ENCODE measurements at regions not wholly inside any gene's neighbourhood (a gene's known extent, or its start where the extent isn't known, plus 50 kb on each side); places are given as distances from the start of the nearest gene placed in this dataset.
"Not testable (repeated sequence)": the region's sequence is repeated elsewhere in the genome, so short reads cannot be mapped to it uniquely, and the experiment has no call there.

DNA sequence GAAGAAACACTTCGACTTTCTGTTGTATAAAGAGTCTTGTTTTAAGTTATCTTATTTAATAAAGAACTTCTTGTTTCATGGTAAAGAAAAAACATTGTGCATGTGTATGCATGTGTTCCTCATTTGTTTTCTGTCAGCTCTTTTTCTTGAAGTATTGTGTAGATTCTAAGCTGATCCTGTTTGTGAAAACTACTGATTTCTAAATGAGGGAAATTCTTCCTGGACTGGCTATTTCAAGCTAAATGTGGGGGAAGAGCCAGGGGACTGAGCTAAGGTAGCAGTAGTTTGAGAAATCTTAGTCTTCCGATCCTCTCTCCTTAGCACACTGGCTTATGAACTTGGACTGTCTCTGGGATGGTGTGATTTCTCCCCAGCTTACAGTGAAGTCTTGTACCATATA lies 56.4 kb upstream of the RBMS1 start:
- no peak for DNase-seq (ENCODE audit: low spot score)

DNA sequence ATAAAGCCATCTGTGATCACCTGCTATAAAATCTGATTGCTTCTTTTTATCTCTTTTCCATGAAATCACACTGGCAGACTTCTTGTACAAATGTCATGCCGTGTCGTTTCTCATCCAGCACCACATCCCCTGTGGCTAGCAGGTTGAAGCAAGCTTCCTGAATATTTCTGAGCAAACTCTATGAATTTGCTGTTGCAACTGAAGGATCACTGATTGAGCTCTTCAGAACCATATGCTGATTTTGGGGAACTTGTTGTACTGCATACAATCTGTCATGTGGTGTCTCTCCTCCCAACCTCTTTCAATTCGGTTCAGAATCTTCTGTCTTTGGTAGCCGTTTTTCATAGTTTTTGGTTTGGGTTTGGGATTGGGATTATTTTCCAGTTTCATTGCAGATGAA lies 57.7 kb upstream of the RBMS1 start:
- DNase-seq (ENCODE audit: low spot score): no peak

DNA sequence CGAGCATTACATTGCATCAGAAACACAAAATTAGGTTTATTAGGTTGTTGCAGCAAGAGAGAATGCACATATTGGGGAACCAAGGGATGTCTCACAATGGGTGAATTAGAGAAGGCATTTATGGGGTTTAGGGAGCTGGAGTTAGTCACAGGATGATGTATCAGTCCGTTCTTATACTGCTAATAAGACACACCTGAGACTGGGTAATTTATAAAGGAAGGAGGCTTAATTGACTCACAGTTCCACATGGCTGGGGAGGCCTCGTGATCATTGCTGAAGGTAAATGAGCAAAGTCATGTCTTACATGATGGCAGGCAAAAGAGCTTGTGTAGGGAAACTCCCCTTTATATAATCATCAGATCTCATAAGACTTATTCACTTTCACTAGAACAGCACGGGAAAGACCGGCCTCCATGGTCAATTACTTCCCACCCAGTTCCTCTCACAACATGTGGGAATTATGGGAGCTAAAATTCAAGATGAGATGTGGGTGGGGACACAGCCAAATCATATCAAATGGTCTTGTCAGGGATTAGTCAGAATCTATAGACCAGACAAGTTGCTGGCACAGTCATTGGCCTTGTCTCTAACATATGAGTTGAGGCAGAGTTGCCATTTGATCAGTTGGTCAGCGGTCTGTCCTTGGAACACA lies 61.9 kb upstream of the RBMS1 start:
- DNase-seq (ENCODE audit: low spot score): no peak

DNA sequence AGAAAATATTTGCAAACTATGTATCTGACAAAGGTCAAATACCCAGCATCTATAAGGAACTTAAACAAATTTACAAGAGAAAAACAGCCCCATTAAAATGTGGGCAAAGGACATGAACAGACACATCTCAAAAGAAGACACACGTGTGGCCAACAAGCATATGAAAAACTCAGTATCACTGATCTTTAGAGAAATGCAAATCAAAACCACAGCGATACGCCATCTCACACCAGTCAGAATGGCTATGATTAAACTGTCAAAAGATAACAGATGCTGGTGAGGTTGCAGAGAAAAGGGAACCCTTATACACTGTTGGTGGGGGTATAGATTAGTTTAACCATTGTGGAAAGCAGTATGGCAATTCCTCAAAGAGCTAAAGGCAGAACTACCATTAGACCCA lies 64.3 kb upstream of the RBMS1 start:
- no peak for DNase-seq (ENCODE audit: low spot score)

DNA sequence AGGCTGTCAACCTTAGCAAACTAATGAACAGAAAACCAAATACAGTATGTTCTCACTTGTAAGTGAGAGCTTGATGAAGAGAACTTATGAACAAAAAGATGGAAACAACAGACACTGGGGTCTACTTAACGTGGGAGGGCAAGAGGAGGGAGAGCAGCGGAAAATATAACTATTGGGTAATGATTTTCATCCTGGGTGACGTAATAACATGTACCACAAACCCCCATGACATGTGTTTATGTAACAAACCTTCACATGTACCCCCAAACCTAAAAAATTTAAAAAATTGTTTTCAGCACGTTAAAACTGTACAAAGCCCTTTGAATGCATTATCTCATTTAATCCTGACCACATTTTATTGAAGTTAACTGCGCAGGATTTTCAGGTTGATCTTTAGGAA lies 64.9 kb upstream of the RBMS1 start:
- no peak for DNase-seq (ENCODE audit: low spot score)

DNA sequence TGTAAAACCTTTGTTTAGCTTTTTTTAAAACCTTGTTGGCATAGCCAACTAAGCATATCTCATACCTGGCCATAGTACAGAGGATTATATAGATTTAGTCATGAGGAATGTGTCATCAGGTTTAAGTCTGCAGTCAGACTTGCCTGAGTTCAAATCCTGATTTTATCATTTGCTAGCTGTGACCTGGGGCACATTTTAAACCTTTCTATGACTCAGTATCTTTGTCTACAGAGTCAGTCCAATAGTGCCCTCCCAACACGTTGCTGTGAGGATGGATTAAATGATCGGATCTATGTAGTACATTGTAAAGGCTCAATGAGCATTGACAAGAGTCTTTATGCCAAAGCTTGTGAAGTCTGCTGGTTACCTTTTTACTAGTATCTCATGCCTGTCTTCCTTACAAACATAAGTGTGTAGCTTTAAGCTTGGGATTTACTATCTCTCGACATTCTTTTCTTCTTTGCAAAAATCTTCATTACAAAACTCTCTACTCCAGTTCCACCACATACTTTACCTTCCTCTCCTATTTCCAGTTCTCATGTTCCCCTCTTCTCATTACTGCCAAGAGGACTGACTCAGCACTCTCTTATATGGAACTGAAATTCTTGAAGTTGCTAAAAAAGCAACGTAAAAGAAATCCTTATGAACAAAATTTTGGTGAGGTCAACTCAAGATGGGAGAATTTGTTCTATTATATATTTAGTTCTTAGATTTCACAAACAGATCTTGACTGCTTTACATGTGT lies 68.1 kb upstream of the RBMS1 start:
- DNase-seq (ENCODE audit: low spot score): no peak

DNA sequence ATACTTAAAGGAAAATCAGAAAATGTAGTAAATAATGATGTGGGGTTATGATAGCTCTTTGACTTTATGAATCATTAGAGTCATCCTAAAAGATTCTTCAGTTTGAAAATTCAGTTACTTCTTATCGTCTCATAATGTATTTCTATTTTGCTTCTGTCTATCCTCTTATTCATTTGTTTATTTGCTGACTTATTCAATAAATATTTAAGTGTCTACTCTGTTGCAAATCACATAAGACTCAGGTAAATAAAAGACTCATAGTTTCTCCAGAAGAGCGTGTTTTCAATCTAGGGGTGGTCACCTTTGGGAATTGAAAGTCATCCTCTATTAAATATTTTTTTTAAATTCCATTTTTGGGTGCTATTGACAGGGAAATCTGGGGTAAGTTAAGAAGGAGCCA lies 69.1 kb upstream of the RBMS1 start:
- DNase-seq (ENCODE audit: low spot score): no peak

DNA sequence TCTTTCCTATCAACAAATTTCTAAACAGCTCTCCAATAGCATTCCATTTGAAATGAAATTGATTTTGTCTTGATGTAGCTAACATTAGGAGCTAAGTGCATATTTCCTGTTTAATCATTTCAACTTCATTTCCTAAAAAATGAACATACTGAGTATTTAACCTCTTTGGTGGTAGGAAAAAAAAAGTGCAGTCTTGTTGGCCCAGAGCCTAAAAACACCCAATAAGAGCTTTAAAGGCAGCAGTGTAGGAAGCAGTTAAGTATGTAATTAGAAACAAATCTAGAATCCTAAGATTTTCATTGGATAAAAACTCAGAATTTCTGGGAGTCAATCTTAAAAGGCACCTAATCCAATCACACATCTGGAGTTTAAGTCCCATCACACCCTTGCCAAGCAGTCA lies 71.0 kb upstream of the RBMS1 start:
- DNase-seq (ENCODE audit: low spot score): no peak

DNA sequence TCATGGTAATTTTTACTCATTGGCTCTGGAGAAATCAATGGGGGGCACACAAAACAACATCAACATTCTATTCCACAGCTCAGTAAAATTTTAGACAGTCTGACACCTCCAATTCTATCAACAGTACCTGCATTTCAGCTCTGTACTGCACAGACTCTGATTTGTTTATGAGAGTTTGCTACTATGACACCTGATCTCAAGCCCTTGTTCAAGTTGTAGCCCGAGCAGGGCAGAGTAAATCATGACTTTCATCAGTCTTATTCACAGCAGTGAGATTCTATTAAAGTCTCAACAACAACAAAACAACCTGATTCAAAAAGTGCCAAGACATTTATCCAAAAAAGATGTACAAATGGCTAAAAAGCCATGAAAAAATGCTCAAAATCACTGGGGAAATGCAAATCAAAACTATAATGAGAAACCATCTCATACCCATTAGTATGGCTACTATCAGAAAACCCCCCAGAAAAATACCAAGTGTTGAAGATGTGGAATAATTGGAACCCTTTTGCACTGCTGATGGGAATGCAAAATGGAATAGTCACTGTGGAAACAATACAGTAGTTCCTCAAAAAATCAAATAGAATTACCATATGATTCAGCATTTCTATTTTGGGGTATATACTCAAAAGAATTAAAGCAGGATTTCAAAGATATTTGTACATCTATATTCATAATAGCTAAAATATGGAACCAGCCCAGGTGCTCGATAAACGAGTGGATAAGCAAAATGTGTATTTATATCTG lies 71.7 kb upstream of the RBMS1 start:
- DNase-seq (ENCODE audit: low spot score): no peak

DNA sequence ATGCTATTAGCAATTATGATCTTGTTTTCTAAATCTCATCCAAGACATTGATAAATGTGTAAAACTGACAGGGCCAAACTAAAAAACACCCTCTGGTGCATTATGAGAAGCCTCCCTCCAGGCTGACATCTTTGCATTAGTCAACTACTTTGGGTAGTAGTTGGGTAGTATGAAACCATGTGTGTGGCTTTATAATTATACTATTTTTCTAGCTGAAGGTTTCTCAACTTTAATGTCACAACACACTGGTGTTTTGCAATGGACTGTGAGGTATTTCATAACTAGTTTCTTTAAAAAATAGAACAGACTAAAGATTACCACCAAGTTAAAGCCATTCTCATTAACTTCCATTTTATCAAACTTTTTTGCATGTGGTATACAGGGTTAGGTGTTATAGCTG lies 73.1 kb upstream of the RBMS1 start:
- DNase-seq (ENCODE audit: low spot score): no peak

DNA sequence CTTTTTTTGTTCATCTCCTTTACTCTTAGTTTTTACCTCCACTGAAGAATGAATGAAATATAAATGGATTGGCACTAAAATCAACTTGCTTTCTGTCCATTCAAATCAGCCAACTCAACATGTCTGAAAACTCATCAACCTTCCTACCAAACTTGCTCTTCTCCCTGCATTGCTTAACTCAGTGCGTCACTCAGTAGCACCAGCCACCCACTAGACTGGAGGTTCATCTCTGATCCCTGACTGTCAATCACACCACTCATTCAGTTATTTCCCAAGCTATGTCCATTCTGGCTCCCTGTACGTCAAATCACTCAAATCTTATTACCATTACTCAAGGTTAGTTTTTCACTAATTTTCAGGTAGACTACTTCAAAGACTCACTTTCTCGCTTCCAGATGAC lies 75.2 kb upstream of the RBMS1 start:
- DNase-seq (ENCODE audit: low spot score): no peak

DNA sequence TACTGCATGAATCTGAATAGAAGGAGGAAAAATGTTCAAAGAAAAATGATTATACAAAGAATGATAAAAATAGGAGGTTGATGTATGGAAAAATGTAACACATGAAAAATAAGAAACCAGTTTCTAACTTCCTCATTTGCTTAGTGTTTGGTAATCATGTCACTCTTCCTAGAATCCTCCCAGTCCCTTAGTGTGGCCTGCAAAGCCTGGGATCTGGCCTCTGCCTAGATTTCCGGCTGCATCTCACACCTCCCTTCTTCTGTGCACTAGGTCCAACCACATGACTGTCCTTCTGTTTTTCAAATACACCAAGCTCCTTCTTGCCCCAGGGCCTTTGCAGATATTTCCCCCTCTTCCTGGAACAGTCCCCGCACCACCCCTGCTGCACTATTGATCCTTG lies 76.8 kb upstream of the RBMS1 start:
- DNase-seq (ENCODE audit: low spot score): no peak

DNA sequence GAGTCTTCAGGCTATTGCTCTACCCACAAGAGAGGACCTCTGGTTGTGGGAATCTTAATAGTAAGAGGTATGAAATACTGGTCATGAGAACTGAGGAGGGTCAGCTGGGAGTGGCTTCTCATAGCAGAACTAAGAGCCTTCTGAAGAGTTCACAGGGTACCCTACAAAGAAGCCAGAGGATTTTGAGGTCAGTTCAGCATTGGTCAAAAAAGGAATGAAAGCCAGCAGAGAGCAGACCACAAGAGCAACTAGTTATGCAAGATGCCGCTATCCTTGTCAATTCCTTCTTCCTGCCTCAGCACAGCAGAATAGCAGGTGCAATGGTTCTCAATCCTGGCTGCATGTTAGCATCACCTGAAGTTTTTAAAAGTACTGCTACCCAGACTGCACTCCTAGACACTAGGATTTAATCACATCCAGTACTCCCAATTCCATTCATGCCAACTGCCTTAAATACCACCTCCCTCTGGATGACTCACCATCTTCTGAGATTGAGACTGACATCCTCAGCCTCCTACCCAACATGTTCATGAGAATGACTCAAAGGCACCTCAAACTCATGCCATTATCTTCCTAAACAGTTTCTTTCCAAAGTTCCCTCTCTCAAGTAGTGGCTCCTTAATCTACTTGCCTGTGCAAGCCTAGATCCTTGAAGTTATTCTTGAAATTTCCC lies 81.0 kb upstream of the RBMS1 start:
- DNase-seq (ENCODE audit: low spot score): no peak

DNA sequence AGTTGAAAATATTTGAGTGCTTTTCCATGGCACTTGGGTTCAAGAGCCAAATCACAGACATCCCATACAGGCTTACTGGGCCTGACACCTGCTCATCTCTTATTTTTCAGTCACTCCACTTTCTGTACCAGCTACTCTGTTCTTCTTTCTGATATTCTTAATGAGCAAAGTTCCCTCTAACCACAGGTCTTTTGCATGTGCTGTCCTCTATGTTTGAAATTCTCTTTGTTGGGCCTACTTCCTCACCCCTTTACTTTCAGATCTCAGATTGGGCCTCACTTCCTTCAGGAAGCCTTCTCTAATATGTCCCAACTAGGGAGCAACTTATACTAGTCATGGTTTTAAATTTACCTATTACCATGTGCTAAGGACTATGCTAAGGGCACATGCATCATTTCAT lies 81.8 kb upstream of the RBMS1 start:
- no peak for DNase-seq (ENCODE audit: low spot score)

DNA sequence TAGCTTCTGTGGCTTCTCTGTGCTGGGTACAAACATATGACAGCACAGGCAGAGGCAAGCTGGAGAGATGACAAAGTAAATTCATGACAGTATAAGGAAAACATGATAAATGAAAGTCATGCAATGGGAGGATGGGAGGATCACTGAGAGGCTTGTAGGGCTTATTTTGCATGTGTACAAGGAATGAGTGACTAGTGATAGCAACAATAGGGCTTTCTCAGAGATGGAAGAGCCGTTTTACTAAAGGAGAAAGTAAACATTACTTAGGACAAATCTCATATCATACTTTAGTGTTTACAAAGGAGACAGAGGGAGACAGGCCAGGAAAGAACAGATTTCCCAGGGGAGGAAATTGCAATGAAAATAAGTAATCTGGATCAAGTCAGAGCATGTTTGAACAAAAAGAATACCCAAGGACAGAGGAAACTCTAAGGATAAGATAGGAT lies 82.5 kb upstream of the RBMS1 start:
- no peak for DNase-seq (ENCODE audit: low spot score)

DNA sequence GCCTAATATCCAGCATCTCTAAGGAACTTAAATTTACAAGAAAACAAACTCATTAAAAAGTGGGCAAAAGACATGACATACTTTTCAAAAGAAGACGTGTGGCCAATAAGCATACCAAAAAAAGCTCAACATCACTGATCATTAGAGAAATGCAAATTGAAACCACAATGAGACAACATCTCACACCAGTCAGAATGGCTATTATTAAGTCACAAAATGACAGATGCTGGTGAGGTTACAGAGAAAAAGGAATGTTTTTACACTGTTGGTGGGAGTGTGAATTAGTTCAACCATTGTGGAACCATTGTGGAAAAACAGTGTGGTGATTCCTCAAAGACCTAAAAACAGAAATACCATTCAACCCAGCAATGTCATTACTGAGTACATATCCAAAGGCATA lies 83.5 kb upstream of the RBMS1 start:
- not testable (repeated sequence) for DNase-seq (ENCODE audit: low spot score)

DNA sequence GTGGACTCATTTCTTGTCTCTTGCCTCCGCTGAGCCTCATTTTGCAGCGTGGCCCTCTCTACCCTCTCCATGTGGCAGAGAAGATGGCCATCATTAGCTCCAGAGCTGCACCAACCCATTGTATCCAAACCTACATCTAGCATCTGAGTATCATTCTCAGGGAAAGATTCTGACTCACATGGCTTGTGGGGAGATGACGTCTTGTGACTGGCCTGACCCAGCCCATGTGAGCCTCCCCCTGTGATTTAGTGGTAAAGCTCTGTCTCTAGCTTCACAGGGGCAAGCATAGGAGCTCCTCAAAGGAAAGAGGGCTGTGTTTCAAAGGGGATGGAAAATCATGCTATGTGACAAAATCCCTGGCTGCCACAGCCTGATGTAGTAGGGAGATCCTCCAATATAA lies 87.4 kb upstream of the RBMS1 start:
- no peak for DNase-seq (ENCODE audit: low spot score)

DNA sequence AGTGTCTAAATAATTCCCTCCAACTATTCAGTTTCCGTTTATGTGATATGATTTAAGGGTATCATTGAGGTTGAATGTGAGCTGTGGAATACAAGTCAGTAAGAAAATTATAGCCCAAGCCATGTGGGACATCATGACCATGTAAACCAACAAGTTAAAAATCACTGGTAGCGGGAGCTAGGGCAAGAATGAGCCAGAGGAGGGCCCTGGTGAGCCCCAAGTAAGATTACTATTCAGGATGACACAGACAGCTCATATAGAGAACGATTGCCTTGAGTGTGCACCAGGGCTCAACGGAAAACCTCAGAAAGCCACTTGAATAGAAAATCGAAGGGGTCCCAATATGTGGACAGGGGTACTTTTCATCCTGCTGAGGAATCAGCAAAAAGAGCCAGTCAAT lies 87.8 kb upstream of the RBMS1 start:
- no peak for DNase-seq (ENCODE audit: low spot score)

DNA sequence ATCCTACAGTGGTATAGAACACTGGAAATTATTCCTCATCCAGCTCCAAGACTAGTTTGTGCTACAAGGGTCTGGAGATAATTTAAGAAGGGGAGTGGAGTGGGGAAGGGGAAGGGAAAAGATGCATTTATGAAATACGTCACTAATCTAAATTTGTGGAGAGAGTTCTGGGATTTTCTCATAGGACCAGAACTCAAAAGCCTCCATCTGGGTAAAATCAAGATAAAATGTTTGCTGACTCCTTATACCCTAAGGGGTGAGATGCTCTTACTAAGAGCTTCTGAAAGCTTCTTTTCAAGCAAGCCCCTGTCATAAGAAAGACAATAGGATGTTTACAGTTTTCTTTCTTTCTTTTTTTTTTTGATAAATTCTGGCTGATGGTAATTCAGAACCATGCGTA lies 88.5 kb upstream of the RBMS1 start:
- DNase-seq (ENCODE audit: low spot score): no peak

DNA sequence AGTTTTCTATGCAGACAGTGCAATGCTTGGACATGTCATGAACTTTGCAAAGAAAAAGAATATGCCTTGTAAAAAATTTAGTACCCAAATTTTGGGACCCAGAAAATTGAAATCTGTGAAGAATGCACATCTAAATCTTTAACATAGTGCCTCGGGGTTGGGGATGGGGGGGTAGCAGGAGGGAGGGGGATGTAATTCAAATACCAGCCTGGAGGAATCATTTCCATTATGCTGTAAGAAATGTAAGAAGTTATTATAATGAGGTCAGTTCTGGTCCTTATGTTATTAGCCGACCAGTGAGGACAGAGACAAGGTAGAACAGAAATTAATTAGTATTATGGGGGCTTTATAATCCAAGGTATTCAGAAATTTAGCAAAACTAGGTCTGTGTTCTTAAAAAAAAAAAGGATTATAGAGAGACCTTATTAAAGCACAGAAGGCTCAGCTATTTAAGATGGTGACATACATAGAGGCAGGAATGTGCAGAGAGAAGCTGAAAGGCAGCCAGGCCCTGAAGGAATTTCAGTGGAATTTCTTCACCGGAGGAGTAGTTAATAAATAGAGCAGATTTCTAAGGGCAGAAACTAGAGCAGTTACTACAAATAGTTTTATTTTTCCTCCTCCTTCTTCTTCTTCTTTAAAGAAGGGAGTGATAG lies 89.0 kb upstream of the RBMS1 start:
- DNase-seq (ENCODE audit: low spot score): no peak

DNA sequence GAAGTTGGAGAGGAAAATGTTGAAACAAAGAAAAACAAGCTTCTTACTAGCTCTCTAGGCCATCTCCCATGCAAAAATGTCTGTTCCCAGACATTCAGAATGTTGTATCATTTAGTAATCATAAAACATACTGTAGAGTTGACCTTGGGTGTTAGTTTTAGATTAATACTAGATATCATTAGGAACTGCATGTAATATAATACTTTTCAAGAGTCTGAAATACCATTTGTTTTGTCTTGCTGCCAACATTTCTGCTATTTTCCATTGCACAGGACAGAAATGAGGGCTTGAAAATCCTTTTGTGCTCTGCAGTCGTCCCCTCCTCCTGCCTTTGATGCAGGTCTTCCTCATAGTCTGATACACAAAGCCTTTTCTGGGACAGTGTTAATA lies 89.5 kb upstream of the RBMS1 start:
- DNase-seq (ENCODE audit: low spot score): no peak

DNA sequence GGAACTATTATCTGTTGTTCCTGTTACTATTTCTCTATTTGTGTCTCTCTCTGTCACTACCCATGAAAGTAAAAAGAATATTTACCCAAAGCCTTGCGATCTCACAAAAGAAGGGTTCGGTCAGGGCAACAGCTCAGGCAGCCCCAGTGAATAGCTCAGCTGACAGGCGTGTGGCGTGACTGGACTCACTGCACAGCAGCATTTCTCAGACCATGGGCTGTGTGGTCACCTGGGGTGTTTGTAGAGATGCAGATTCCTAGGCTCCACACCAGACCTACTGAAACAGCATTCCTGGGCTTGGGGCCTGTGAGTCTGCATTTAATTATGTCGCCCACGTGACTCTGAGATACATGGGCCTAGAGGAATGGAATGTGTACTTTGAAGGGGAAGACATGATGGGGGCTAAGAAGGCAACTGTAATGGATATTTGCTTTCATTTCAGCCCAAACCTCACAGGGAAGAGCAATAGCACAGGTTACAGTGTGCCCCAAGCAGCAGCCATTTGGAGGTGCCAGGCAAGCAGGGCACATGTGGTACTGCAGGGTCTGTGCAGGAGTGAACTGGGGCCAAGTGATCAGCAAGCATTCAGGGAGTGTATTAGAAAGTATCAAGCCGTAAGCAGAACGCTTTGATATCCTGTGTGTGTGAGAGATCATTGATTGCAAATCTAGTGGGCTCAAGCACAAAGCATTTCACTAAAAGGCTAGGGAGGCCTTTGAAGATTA lies 90.4 kb upstream of the RBMS1 start:
- no peak for DNase-seq (ENCODE audit: low spot score)

All from globus pallidus (tissue), 1 donor.